Spinal cord (tissue), 9 donors: ENCODE measurements at regions not wholly inside any gene's neighbourhood (a gene's known extent, or its start where the extent isn't known, plus 50 kb on each side); places are given as distances from the start of the nearest gene placed in this dataset.

ENCODE experiments used
- DNase-seq, 6 donors: peaks; one replicate each; pipeline versions ENCODE4 v3.0.0 to v3.0.0-alpha.2; 2013 to 2015; ENCODE audit warnings: low spot score in 6 of 6, low read depth in 4 of 6
- H3K27ac ChIP-seq: one replicate; pipeline ENCODE4 v1.5.1; 2013; ENCODE audit warnings: low read depth, low read length, control low read depth
- H3K27me3 ChIP-seq: one replicate; pipeline ENCODE4 v1.6.1; 2013; ENCODE audit warnings: low read length; ENCODE audit not compliant: control insufficient read depth, insufficient read depth
- H3K36me3 ChIP-seq: one replicate; pipeline ENCODE4 v1.6.1; 2013; ENCODE audit warnings: low read length; ENCODE audit not compliant: control insufficient read depth, insufficient read depth
- H3K4me1 ChIP-seq: one replicate; pipeline ENCODE4 v1.6.1; 2013; ENCODE audit warnings: low read length; ENCODE audit not compliant: control insufficient read depth, insufficient read depth
- H3K4me3 ChIP-seq: one replicate; pipeline ENCODE4 v1.5.1; 2013; ENCODE audit warnings: low read depth, low read length, control low read depth
- H3K9me3 ChIP-seq: one replicate; pipeline ENCODE4 v1.6.1; 2013; ENCODE audit warnings: low read length; ENCODE audit not compliant: control insufficient read depth, insufficient read depth
- WGBS: methylation state at CpG from one replicate; pipeline ENCODE4 v1.1.5; 2013; ENCODE audit warnings: missing lambda C conversion rate; ENCODE audit not compliant: insufficient coverage; 5-methylcytosine and 5-hydroxymethylcytosine counted together
- donor health status: healthy.

GRCh38 chr1:194341587-194341986 lies 1155.2 kb upstream of the B3GALT2 start:
- no CpG with 5 or more reads among the region's 1 CpG for WGBS
- Histone ChIP-seq H3K9me3 (no peaks in the 10 kb centered on the region), H3K27me3 (no peaks in the 10 kb centered on the region), H3K27ac (no peak overlapping the region), H3K36me3 (no peaks in the 10 kb centered on the region), H3K4me1 (no peaks in the 10 kb centered on the region), H3K4me3 (no peak overlapping the region)
- no peak for DNase-seq

- H3K36me3 ChIP-seq = no peaks in the 10 kb centered on the region
- H3K9me3 ChIP-seq = no peaks in the 10 kb centered on the region
- no peaks in the 10 kb centered on the region for H3K4me1 ChIP-seq
- WGBS = no CpG with 5 or more reads among the region's 2 CpGs
- H3K4me3 ChIP-seq = no peak overlapping the region
- H3K27ac ChIP-seq = no peak overlapping the region
- DNase-seq = peak in 2 of 6 donors; percentile 32 to 65
- no peaks in the 10 kb centered on the region for H3K27me3 ChIP-seq
Measured at GRCh38 chr1:194339471-194339870, 1153.1 kb upstream of the B3GALT2 start.

GRCh38 chr1:194338241-194338948 lies 1152.0 kb upstream of the B3GALT2 start:
- H3K4me3 ChIP-seq = no peak overlapping the region
- no CpG with 5 or more reads among the region's 1 CpG for WGBS
- H3K27me3 ChIP-seq = no peaks in the 10 kb centered on the region
- H3K9me3 ChIP-seq = no peaks in the 10 kb centered on the region
- H3K36me3 ChIP-seq = no peaks in the 10 kb centered on the region
- no peak for DNase-seq
- no peaks in the 10 kb centered on the region for H3K4me1 ChIP-seq
- no peak overlapping the region for H3K27ac ChIP-seq

GRCh38 chr1:194333240-194333639 lies 1146.8 kb upstream of the B3GALT2 start:
- H3K4me1 ChIP-seq = no peaks in the 10 kb centered on the region
- no peaks in the 10 kb centered on the region for H3K36me3 ChIP-seq
- no peak overlapping the region for H3K4me3 ChIP-seq
- no CpG with 5 or more reads among the region's 3 CpGs for WGBS
- no peak for DNase-seq
- no peaks in the 10 kb centered on the region for H3K9me3 ChIP-seq
- no peak overlapping the region for H3K27ac ChIP-seq
- no peaks in the 10 kb centered on the region for H3K27me3 ChIP-seq

- no peaks in the 10 kb centered on the region for H3K36me3 ChIP-seq
- H3K27me3 ChIP-seq = no peaks in the 10 kb centered on the region
- H3K27ac ChIP-seq = no peak overlapping the region
- WGBS = no CpG with 5 or more reads among the region's 2 CpGs
- no peaks in the 10 kb centered on the region for H3K4me1 ChIP-seq
- DNase-seq = no peak
- no peaks in the 10 kb centered on the region for H3K9me3 ChIP-seq
- H3K4me3 ChIP-seq = no peak overlapping the region
Measured at GRCh38 chr1:194331758-194332157, 1145.3 kb upstream of the B3GALT2 start.

DNA sequence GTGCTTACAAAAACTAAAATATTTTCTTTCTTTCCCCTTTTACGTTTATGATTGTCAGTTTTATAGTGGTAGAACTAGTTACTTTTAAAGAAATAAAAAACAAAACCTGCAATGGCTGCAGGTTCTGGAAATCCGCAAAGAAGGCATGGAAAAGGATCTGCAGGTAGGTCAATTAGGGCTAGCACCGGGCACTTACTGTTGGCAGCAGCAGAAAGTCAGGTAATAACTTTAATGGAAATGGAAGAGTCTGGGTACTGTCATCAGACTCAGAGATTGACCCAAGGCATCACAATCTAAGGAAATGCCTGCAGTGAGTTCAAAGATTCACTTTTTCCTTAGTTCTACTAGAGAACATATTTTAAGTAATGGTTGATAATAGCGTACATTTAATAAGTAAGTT lies 1136.3 kb upstream of the B3GALT2 start:
- no peak for DNase-seq
- Histone ChIP-seq H3K36me3 (no peaks in the 10 kb centered on the region), H3K4me1 (no peaks in the 10 kb centered on the region), H3K9me3 (no peaks in the 10 kb centered on the region), H3K27me3 (no peaks in the 10 kb centered on the region), H3K4me3 (no peak overlapping the region), H3K27ac (no peak overlapping the region)
- WGBS = 100% methylated on average over 2 of the region's 4 CpGs

GRCh38 chr1:194318790-194319280 lies 1132.4 kb upstream of the B3GALT2 start:
- Histone ChIP-seq H3K27me3 (no peaks in the 10 kb centered on the region), H3K4me1 (no peaks in the 10 kb centered on the region), H3K36me3 (no peaks in the 10 kb centered on the region), H3K27ac (no peak overlapping the region), H3K4me3 (no peak overlapping the region), H3K9me3 (no peaks in the 10 kb centered on the region)
- no CpG with 5 or more reads among the region's 1 CpG for WGBS
- DNase-seq = peak in 1 of 6 donors; percentile 33

DNA sequence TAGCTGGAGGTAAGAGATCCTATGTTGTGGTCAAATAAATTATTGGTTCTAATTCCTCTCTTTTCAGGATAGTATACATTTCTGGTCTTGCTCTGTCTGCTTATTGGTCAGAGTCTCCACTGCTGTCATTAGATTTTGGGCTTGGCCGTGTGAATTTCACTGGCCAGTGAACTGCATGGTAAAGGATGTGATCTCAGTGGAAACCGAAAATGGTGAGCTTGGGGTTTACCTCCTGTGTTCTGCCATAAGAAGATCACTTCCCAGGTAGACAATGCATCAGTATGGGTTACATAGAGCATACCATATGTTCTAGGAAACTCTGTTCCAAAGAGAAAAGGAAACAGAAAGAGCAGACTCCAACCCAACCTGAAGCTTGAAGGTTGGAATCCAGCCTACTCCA lies 1123.3 kb upstream of the B3GALT2 start:
- H3K27me3 ChIP-seq = no peaks in the 10 kb centered on the region
- DNase-seq = no peak
- no peak overlapping the region for H3K4me3 ChIP-seq
- no CpG with 5 or more reads among the region's 2 CpGs for WGBS
- no peak overlapping the region for H3K27ac ChIP-seq
- no peaks in the 10 kb centered on the region for H3K4me1 ChIP-seq
- no peaks in the 10 kb centered on the region for H3K36me3 ChIP-seq
- H3K9me3 ChIP-seq = no peaks in the 10 kb centered on the region

DNA sequence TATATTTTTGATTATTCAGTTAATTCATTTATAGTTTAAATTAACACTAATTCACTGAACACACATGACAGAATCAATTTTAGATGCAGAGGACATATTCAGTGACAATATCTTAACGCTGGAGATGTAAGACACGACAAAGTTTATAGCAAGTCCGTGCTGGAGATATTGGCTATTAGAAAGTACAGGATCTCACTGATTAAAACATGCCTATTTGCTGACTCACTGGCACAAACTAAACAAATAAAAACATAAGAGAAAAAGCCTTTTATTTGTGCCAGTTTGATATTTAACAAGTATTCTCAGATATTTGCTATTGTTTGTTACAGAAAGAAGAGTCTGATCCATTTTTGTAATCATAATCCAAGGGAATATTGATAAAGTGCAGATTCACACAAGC lies 1122.9 kb upstream of the B3GALT2 start:
- no CpG with 5 or more reads among the region's 3 CpGs for WGBS
- no peak for DNase-seq
- no peaks in the 10 kb centered on the region for H3K36me3 ChIP-seq
- H3K4me3 ChIP-seq = no peak overlapping the region
- no peaks in the 10 kb centered on the region for H3K9me3 ChIP-seq
- no peaks in the 10 kb centered on the region for H3K27me3 ChIP-seq
- no peaks in the 10 kb centered on the region for H3K4me1 ChIP-seq
- no peak overlapping the region for H3K27ac ChIP-seq

GRCh38 chr1:194300776-194301175 lies 1114.4 kb upstream of the B3GALT2 start:
- no peaks in the 10 kb centered on the region for H3K27me3 ChIP-seq
- H3K36me3 ChIP-seq = no peaks in the 10 kb centered on the region
- no peak overlapping the region for H3K27ac ChIP-seq
- H3K4me3 ChIP-seq = no peak overlapping the region
- DNase-seq = no peak
- WGBS = 50% methylated on average over 1 of the region's 4 CpGs
- no peaks in the 10 kb centered on the region for H3K4me1 ChIP-seq
- H3K9me3 ChIP-seq = no peaks in the 10 kb centered on the region
